Keratinocyte (primary cell): ENCODE measurements at regions not wholly inside any gene's neighbourhood (a gene's known extent, or its start where the extent isn't known, plus 50 kb on each side); places are given as distances from the start of the nearest gene placed in this dataset.

Experiments used
- DNase-seq: peaks from one replicate; pipeline ENCODE4 v3.0.0-alpha.2; 2011; ENCODE audit warnings: low read depth, missing footprints, low spot score
- FAIRE-seq: peaks from 2 replicates; lab custom pipeline; 2011; peaks lifted over from hg19 to GRCh38; lab: Jason Lieb, UNC
- H2AFZ ChIP-seq: 2 replicates; pipeline ENCODE4 v1.6.0; 2012; ENCODE audit warnings: low read length, control low read depth, inconsistent platforms; ENCODE audit not compliant: control insufficient read depth
- H3K27ac ChIP-seq: 2 replicates; pipeline ENCODE4 v1.5.1; 2011; ENCODE audit warnings: low read length; ENCODE audit not compliant: control insufficient read depth, insufficient read depth
- H3K27me3 ChIP-seq: 3 replicates; pipeline ENCODE4 v1.6.0; 2011; ENCODE audit warnings: low read length; ENCODE audit not compliant: control insufficient read depth, insufficient read depth; ENCODE audit errors: extremely low read depth
- H3K36me3 ChIP-seq, 2 experiments: 2 replicates in 1 of 2; 3 replicates in 1 of 2; pipeline ENCODE4 v1.5.1; 2011; ENCODE audit warnings: low read length in 2 of 2, mild to moderate bottlenecking in 1 of 2; ENCODE audit not compliant: control insufficient read depth in 2 of 2, insufficient read depth in 2 of 2; ENCODE audit errors: extremely low read depth in 1 of 2
- H3K4me1 ChIP-seq: 3 replicates; pipeline ENCODE4 v1.5.1; 2011; ENCODE audit warnings: low read length; ENCODE audit not compliant: control insufficient read depth, insufficient read depth; ENCODE audit errors: extremely low read depth
- H3K4me2 ChIP-seq: 3 replicates; pipeline ENCODE4 v1.6.0; 2011; ENCODE audit warnings: low read depth, low read length; ENCODE audit not compliant: control insufficient read depth, insufficient read depth; ENCODE audit errors: extremely low read depth
- H3K4me3 ChIP-seq, 3 experiments: fragments of 200-600 bp in 1 of 3; sonication (generic) in 1 of 3; 2 replicates in 2 of 3; 3 replicates in 1 of 3; pipeline ENCODE4 v1.5.1; 2011 to 2016; ENCODE audit warnings: low read length in 3 of 3, mild to moderate bottlenecking in 3 of 3, control low read depth in 2 of 3, inconsistent platforms in 1 of 3, low read depth in 1 of 3, mixed read lengths in 1 of 3, mixed run types in 1 of 3, moderate library complexity in 1 of 3; ENCODE audit not compliant: control insufficient read depth in 2 of 3, insufficient read depth in 2 of 3; ENCODE audit errors: extremely low read depth in 1 of 3
- H3K79me2 ChIP-seq: 2 replicates; pipeline ENCODE4 v1.6.0; 2012; ENCODE audit warnings: low read length; ENCODE audit not compliant: control insufficient read depth, insufficient read depth
- H3K9ac ChIP-seq: 3 replicates; pipeline ENCODE4 v1.6.0; 2011; ENCODE audit warnings: low read length; ENCODE audit not compliant: control insufficient read depth, insufficient read depth; ENCODE audit errors: extremely low read depth
- H3K9me1 ChIP-seq: 3 replicates; pipeline ENCODE4 v1.6.0; 2011; ENCODE audit warnings: low read length; ENCODE audit not compliant: control insufficient read depth, insufficient read depth; ENCODE audit errors: extremely low read depth
- H3K9me3 ChIP-seq: 2 replicates; pipeline ENCODE4 v1.5.1; 2012; ENCODE audit warnings: low read depth, low read length; ENCODE audit not compliant: control insufficient read depth
- H4K20me1 ChIP-seq: 3 replicates; pipeline ENCODE4 v1.6.0; 2011; ENCODE audit warnings: low read length; ENCODE audit not compliant: control insufficient read depth, insufficient read depth; ENCODE audit errors: extremely low read depth
- EZH2 ChIP-seq: IDR thresholded peaks from one replicate; pipeline ENCODE4 v1.6.1; 2012; ENCODE audit warnings: inconsistent platforms, mild to moderate bottlenecking, low read length, moderate library complexity
- dilution Hi-C: fragments of 300-500 bp; cut with MboI; formaldehyde crosslinking; loops from one replicate; pipeline ENCODE4 v1.7.0; 2020; ENCODE audit warnings: low sequenced_read_pairs; ENCODE audit not compliant: extremely low pct_ligation_motif_present
- TF ChIP-seq, protein P1 (sequence below), 3 experiments: IDR thresholded peaks in 1 of 3; conservative IDR thresholded peaks in 1 of 3; optimal IDR thresholded peaks in 1 of 3; 2 replicates in 2 of 3; 3 replicates in 1 of 3; pipeline versions ENCODE3 to v1.5.1; 2011; ENCODE audit warnings: low read length in 3 of 3, mild to moderate bottlenecking in 3 of 3, moderate library complexity in 2 of 3, control low read depth in 1 of 3, inconsistent platforms in 1 of 3; ENCODE audit not compliant: insufficient read depth in 2 of 3; ENCODE audit errors: extremely low read depth in 1 of 3

DNA sequence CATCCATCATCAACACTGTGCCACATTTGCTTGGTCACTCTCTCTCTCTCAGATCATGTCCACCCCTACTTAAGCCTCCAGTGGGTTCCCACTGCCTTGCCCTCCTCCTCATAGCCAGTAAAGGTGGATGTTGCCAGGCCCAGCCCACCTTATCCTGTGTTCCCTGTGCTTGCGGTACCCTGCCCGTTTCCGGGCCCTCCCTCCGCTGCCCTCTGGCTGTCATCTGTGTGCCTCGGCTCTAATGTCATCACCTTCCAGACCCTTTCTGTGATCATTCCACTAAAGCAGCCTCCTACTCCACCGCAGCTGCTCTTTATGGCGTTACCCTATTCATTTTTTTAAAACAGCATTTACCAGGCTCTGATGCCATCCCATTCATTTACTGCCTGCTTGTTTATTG lies 305.7 kb upstream of the SKOR2 start:
- Histone ChIP-seq H3K79me2 (no peaks in the 10 kb centered on the region), H3K27ac (no peak overlapping the region), H3K9me1 (no peaks in the 10 kb centered on the region), H3K27me3 (no peaks in the 10 kb centered on the region), H3K9me3 (no peaks in the 10 kb centered on the region), H3K4me2 (no peak overlapping the region), H3K36me3 (no peaks in the 10 kb centered on the region), H3K4me3 (no peak overlapping the region), H3K9ac (no peak overlapping the region), H2AFZ (no peak overlapping the region), H4K20me1 (no peaks in the 10 kb centered on the region), H3K4me1 (no peaks in the 10 kb centered on the region)
- DNase-seq (no peak), FAIRE-seq (no peak)
- TF ChIP-seq EZH2: no peak
- TF ChIP-seq, protein P1, sequence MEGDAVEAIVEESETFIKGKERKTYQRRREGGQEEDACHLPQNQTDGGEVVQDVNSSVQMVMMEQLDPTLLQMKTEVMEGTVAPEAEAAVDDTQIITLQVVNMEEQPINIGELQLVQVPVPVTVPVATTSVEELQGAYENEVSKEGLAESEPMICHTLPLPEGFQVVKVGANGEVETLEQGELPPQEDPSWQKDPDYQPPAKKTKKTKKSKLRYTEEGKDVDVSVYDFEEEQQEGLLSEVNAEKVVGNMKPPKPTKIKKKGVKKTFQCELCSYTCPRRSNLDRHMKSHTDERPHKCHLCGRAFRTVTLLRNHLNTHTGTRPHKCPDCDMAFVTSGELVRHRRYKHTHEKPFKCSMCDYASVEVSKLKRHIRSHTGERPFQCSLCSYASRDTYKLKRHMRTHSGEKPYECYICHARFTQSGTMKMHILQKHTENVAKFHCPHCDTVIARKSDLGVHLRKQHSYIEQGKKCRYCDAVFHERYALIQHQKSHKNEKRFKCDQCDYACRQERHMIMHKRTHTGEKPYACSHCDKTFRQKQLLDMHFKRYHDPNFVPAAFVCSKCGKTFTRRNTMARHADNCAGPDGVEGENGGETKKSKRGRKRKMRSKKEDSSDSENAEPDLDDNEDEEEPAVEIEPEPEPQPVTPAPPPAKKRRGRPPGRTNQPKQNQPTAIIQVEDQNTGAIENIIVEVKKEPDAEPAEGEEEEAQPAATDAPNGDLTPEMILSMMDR (optimal IDR thresholded peaks at IDR 0.05 in 1 of 3, IDR thresholded peaks at IDR 0.05 in 1 of 3, conservative IDR thresholded peaks at IDR 0.05 in 1 of 3; ENCODE audit: extremely low read depth in 1 of 3, insufficient read depth in 2 of 3, low read length in 3 of 3): no peak
- dilution Hi-C loops: no loop called here

DNA sequence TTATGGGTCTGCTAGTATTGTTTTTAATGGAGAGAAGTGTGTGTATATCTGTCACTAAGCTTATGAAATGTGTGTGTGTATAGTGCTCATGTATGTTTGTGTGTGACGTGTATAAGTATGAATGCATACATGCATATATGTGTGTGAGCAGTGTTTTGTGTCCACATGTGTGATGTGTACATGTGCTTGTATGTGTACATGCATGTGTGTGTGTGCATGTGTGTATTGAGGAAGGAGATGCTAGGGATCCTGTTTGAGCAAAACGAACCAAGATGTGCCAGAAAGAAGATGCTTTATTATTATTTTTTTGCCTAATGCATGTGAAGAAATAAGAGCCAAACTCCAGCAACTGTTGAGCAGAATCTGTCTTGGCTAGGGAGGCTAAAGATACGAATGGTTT lies 301.3 kb upstream of the SKOR2 start:
- DNase-seq: no peak
- H3K9me3 ChIP-seq: no peaks in the 10 kb centered on the region
- H3K27me3 ChIP-seq: no peaks in the 10 kb centered on the region
- H3K36me3 ChIP-seq: no peaks in the 10 kb centered on the region
- H3K27ac ChIP-seq: no peak overlapping the region
- TF ChIP-seq, protein P1 (optimal IDR thresholded peaks at IDR 0.05 in 1 of 3, IDR thresholded peaks at IDR 0.05 in 1 of 3, conservative IDR thresholded peaks at IDR 0.05 in 1 of 3; ENCODE audit: extremely low read depth in 1 of 3, insufficient read depth in 2 of 3, low read length in 3 of 3): no peak
- no peak for TF ChIP-seq EZH2
- no peak overlapping the region for H3K4me2 ChIP-seq
- H4K20me1 ChIP-seq: no peaks in the 10 kb centered on the region
- no peaks in the 10 kb centered on the region for H3K79me2 ChIP-seq
- H3K4me1 ChIP-seq: no peaks in the 10 kb centered on the region
- no peak overlapping the region for H3K4me3 ChIP-seq
- H3K9me1 ChIP-seq: no peaks in the 10 kb centered on the region
- no peak for FAIRE-seq
- no peak overlapping the region for H2AFZ ChIP-seq
- dilution Hi-C loops: no loop called here
- H3K9ac ChIP-seq: no peak overlapping the region
